ENCODE measurements at regions not wholly inside any gene's neighbourhood (a gene's known extent, or its start where the extent isn't known, plus 50 kb on each side); places are given as distances from the start of the nearest gene placed in this dataset.

DNA sequence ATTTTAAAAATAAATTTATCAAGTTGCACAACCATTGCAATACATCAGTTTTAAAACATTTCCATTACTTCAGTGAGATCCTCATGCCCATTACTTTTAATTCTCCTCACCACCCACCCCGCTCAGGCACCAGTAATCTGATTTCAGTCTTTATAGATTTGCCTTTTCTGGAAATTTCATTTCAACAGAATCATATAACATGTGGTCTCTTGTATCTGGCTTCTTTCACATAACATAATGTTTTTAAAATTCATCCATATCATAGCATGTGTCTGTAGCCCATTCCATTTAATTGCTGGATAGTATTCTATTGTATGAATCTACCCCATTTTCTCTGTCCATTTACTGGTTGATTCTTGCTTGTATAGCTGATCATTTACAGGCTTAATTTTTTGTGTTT, 110.3 kb upstream of the TMEM108 start:
- Mint-ChIP-seq H3K4me3 (no peak overlapping the region), H3K27me3 (no peaks in the 10 kb centered on the region), H3K9me3 (peaks cover 0 to 4% of the 10 kb centered on the region in 2 donors), H3K36me3 (no peaks in the 10 kb centered on the region), H3K4me1 (no peaks in the 10 kb centered on the region), H3K27ac (no peak overlapping the region)
- DNase-seq = no peak
- no peak for ATAC-seq (replicated peaks)

GRCh38 chr3:132926098-132926497, 112.1 kb upstream of the TMEM108 start:
- H3K36me3 Mint-ChIP-seq = no peaks in the 10 kb centered on the region
- H3K4me1 Mint-ChIP-seq = no peaks in the 10 kb centered on the region
- no peak overlapping the region for H3K27ac Mint-ChIP-seq

GRCh38 chr3:132925256-132925930, 112.8 kb upstream of the TMEM108 start:
- Mint-ChIP-seq H3K4me3 (no peak overlapping the region), H3K9me3 (no peaks in the 10 kb centered on the region), H3K4me1 (no peaks in the 10 kb centered on the region), H3K36me3 (no peaks in the 10 kb centered on the region), H3K27me3 (no peaks in the 10 kb centered on the region), H3K27ac (no peak overlapping the region)
- ATAC-seq (replicated peaks) (no peak), DNase-seq (no peak)

More at GRCh38 chr3:132926098-132926497, 112.1 kb upstream of the TMEM108 start:
- ATAC-seq (replicated peaks) (no peak), DNase-seq (no peak)
- no peaks in the 10 kb centered on the region for H3K27me3 Mint-ChIP-seq
- H3K9me3 Mint-ChIP-seq = no peaks in the 10 kb centered on the region
- no peak overlapping the region for H3K4me3 Mint-ChIP-seq

- H3K4me1 Mint-ChIP-seq = no peaks in the 10 kb centered on the region
- no peaks in the 10 kb centered on the region for H3K27me3 Mint-ChIP-seq
- ATAC-seq (replicated peaks) = no peak
- peaks cover 0 to 10% of the 10 kb centered on the region in 2 donors for H3K9me3 Mint-ChIP-seq
- H3K27ac Mint-ChIP-seq = no peak overlapping the region
- no peaks in the 10 kb centered on the region for H3K36me3 Mint-ChIP-seq
- H3K4me3 Mint-ChIP-seq = no peak overlapping the region
- no peak for DNase-seq
These were observed 122.1 kb upstream of the TMEM108 start for GRCh38 chr3:132916096-132916495.

- ATAC-seq (replicated peaks) = no peak
- Mint-ChIP-seq H3K9me3 (peaks cover 0 to 10% of the 10 kb centered on the region in 2 donors), H3K27me3 (no peaks in the 10 kb centered on the region), H3K27ac (no peak overlapping the region), H3K4me3 (no peak overlapping the region), H3K4me1 (no peaks in the 10 kb centered on the region), H3K36me3 (no peaks in the 10 kb centered on the region)
- DNase-seq = no peak
These were observed 125.8 kb upstream of the TMEM108 start for GRCh38 chr3:132912416-132912753.

GRCh38 chr3:132911741-132912415, 126.3 kb upstream of the TMEM108 start:
- H3K4me1 Mint-ChIP-seq = no peaks in the 10 kb centered on the region
- DNase-seq = no peak
- H3K27me3 Mint-ChIP-seq = no peaks in the 10 kb centered on the region

DNA sequence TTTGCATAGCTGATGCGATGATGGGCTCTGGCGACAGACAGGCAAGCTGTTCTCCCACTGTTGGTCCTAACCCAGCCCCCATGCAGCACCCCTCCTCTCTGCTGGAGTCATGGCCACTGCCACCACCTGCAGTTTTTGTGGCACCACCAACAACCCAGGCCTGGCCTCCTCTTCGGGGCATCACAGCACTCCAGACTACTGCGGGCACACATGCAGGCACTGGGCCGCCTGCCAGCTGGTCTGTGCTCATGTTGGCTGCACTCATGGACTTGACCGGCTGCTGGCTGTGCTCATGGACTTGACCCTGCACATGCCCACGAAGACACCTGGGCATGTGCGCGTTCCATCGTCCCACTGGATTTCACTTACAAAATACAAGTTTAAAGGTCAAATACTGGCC, 130.9 kb upstream of the TMEM108 start:
- no peak for DNase-seq
- Mint-ChIP-seq H3K27me3 (no peaks in the 10 kb centered on the region), H3K27ac (no peak overlapping the region), H3K4me1 (no peaks in the 10 kb centered on the region), H3K9me3 (no peaks in the 10 kb centered on the region), H3K36me3 (no peaks in the 10 kb centered on the region), H3K4me3 (no peak overlapping the region)
- ATAC-seq (replicated peaks) = no peak

More at GRCh38 chr3:132911741-132912415, 126.3 kb upstream of the TMEM108 start:
- Mint-ChIP-seq H3K4me3 (no peak overlapping the region), H3K27ac (no peak overlapping the region), H3K9me3 (peaks cover 0 to 10% of the 10 kb centered on the region in 2 donors), H3K36me3 (no peaks in the 10 kb centered on the region)
- ATAC-seq (replicated peaks) = no peak

- no peak for ATAC-seq (replicated peaks)
- Mint-ChIP-seq H3K9me3 (no peaks in the 10 kb centered on the region), H3K27ac (no peak overlapping the region), H3K36me3 (no peaks in the 10 kb centered on the region), H3K27me3 (no peaks in the 10 kb centered on the region), H3K4me1 (no peaks in the 10 kb centered on the region), H3K4me3 (no peak overlapping the region)
- DNase-seq = no peak
These were observed 137.7 kb upstream of the TMEM108 start for GRCh38 chr3:132900481-132900880.

DNA sequence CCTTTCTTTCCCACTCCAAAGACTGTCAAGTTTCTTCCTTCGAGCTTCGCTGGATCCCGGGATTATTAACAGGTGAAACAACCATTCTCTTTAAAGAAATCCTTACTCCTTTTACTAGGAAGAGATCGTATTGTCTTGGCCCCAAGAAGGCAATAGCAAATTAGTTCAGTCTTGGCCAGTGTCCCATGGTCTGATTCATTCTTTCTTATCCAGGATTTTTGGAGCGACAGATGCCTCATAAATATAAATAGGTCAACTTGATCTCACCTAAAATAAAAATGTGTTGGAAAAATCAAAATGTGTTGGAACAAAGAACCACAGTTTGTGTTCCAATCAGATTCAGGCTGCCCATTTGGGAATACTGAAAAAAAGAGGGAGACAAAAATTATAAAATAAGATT, 140.1 kb upstream of the TMEM108 start:
- DNase-seq = no peak
- no peak overlapping the region for H3K4me3 Mint-ChIP-seq
- H3K27ac Mint-ChIP-seq = no peak overlapping the region
- H3K4me1 Mint-ChIP-seq = no peaks in the 10 kb centered on the region
- no peaks in the 10 kb centered on the region for H3K27me3 Mint-ChIP-seq
- no peak for ATAC-seq (replicated peaks)
- no peaks in the 10 kb centered on the region for H3K36me3 Mint-ChIP-seq
- H3K9me3 Mint-ChIP-seq = peaks cover 0 to 4% of the 10 kb centered on the region in 2 donors

DNA sequence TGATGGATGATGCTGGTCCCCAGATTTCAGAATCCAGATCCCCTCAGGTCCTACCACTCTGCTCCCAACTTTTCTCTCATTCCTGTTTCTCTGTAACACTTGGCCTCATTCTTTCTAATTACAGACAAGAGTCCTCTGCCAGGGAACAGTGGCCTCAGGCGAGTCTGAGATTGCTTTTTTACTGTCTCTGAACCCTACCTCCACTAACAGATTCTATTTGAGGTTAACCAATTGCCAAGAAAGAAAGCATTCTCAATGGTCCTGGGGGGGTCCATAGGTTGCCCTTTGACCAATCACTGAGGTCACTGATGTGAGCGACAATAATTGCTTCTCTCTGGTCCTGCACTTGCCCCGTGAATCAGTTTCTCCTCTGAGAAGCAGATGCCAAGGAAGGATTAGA, 145.2 kb upstream of the TMEM108 start:
- no peaks in the 10 kb centered on the region for H3K4me1 Mint-ChIP-seq
- H3K9me3 Mint-ChIP-seq = peaks cover 0 to 5% of the 10 kb centered on the region in 2 donors
- no peak overlapping the region for H3K4me3 Mint-ChIP-seq
- no peak overlapping the region for H3K27ac Mint-ChIP-seq
- no peak for DNase-seq
- ATAC-seq (replicated peaks) = no peak
- H3K36me3 Mint-ChIP-seq = no peaks in the 10 kb centered on the region
- H3K27me3 Mint-ChIP-seq = no peaks in the 10 kb centered on the region

GRCh38 chr3:132881756-132882409, 156.3 kb upstream of the TMEM108 start:
- Mint-ChIP-seq H3K4me1 (no peaks in the 10 kb centered on the region), H3K9me3 (peaks cover 5% of the 10 kb centered on the region in 2 donors), H3K27ac (no peak overlapping the region), H3K4me3 (no peak overlapping the region), H3K36me3 (no peaks in the 10 kb centered on the region), H3K27me3 (peaks cover 5 to 12% of the 10 kb centered on the region in 2 donors)
- DNase-seq (no peak), ATAC-seq (replicated peaks) (no peak)

- DNase-seq (no peak), ATAC-seq (replicated peaks) (no peak)
- Mint-ChIP-seq H3K27ac (no peak overlapping the region), H3K9me3 (peaks cover 5% of the 10 kb centered on the region in 2 donors), H3K36me3 (no peaks in the 10 kb centered on the region), H3K27me3 (peaks cover 5 to 12% of the 10 kb centered on the region in 2 donors), H3K4me3 (no peak overlapping the region), H3K4me1 (no peaks in the 10 kb centered on the region)
These were observed 157.2 kb upstream of the TMEM108 start for GRCh38 chr3:132880986-132881385.

DNA sequence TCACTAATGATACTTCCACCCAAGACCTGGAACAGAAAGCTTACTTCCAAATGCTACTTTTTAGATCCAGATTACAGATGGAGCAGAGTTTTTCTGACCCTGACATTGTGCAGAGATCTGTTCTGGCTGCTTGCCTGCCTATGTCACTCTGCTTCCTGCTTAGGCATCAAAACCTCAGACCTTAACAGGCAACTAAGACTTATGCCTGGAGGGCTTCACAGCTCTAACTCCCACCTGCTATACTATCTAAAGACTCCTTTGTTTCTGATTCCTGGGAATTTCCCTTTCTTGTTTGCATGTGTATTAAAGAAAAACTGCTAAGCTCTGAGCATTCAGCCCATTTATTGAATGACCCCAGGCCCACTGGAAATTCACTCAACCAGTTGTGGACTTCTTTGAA, 157.4 kb upstream of the NPHP3 start:
- DNase-seq (no peak), ATAC-seq (replicated peaks) (no peak)
- H3K36me3 Mint-ChIP-seq = no peaks in the 10 kb centered on the region
- no peak overlapping the region for H3K4me3 Mint-ChIP-seq
- peaks cover 3 to 5% of the 10 kb centered on the region in 2 donors for H3K9me3 Mint-ChIP-seq
- H3K27me3 Mint-ChIP-seq = peaks cover 0 to 12% of the 10 kb centered on the region in 2 donors
- H3K27ac Mint-ChIP-seq = no peak overlapping the region
- H3K4me1 Mint-ChIP-seq = no peaks in the 10 kb centered on the region

DNA sequence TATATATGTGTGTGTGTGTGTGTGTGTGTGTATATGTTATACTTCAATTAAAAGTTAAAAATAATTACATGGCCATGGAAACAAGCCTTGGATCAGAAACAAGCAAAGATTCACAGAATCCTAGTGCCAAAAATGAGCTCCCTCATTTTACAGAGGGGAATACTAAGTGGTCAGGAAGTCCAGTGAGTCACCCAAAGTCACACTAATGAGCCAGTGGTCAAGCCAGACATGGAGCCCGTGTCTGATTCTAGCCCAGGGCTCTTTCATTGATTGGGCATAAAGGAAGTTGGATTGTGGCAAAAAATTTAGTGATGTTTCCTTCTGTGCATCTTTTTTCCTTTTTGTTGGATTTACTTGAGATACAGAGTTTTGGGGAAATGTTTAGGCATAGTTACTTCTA, 152.5 kb upstream of the NPHP3 start:
- H3K4me1 Mint-ChIP-seq = no peaks in the 10 kb centered on the region
- no peak overlapping the region for H3K4me3 Mint-ChIP-seq
- H3K27me3 Mint-ChIP-seq = peaks cover 0 to 5% of the 10 kb centered on the region in 2 donors
- no peaks in the 10 kb centered on the region for H3K36me3 Mint-ChIP-seq
- no peak for DNase-seq
- ATAC-seq (replicated peaks) = no peak
- no peak overlapping the region for H3K27ac Mint-ChIP-seq
- H3K9me3 Mint-ChIP-seq = no peaks in the 10 kb centered on the region

GRCh38 chr3:132872711-132873110, 150.5 kb upstream of the NPHP3 start:
- Mint-ChIP-seq H3K9me3 (no peaks in the 10 kb centered on the region), H3K4me1 (no peaks in the 10 kb centered on the region), H3K36me3 (no peaks in the 10 kb centered on the region), H3K4me3 (no peak overlapping the region), H3K27me3 (peaks cover 0 to 7% of the 10 kb centered on the region in 2 donors), H3K27ac (no peak overlapping the region)
- ATAC-seq (replicated peaks) = no peak
- DNase-seq = no peak

All from stimulated activated naive B cell treated with anti-CD40 and anti-IgM and Interleukin-4, amounts not matched to agents 10 μg/mL and 1 μg/mL and 100 μg/mL, for 72 hours (primary cell).